Tibial nerve (tissue), 3 donors: ENCODE measurements at regions not wholly inside any gene's neighbourhood (a gene's known extent, or its start where the extent isn't known, plus 50 kb on each side); places are given as distances from the start of the nearest gene placed in this dataset.

Experiments
- POLR2A ChIP-seq, 2 donors: fragments of 450-650 bp; IDR thresholded peaks; one replicate each; pipeline ENCODE4 v1.6.1; 2017; ENCODE audit warnings: antibody characterized with exemption in 2 of 2, mild to moderate bottlenecking in 2 of 2, moderate library complexity in 2 of 2
- TF ChIP-seq, protein P1 (sequence below), 5 experiments: fragments of 200-600 bp in 3 of 5; fragments of 450-650 bp in 2 of 5; sonication (generic) in 3 of 5; IDR thresholded peaks; one replicate each; pipeline ENCODE4 v1.5.1; 2016 to 2019; ENCODE audit warnings: antibody characterized with exemption in 5 of 5, mild to moderate bottlenecking in 3 of 5, moderate library complexity in 2 of 5

DNA sequence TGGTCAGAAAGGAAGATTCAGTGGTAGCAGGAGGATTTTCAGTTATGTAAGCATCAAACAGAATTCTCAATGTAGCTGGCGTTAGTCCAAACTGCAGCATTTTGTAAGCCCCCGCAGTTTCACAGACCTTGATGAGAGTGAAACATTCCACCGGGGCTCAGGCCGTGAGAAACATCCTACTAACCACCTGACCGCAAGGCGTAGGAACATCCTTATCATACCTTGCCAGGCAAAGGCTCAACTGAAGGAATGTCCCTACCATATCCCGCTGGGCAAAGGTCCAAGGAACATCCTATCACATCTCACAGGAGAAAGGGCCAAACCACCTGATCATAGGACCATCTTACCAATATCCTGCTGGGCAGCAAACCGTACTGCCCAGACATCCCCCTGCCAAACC is 624.8 kb upstream of the TMEM132C start:
- no peak for TF ChIP-seq POLR2A (IDR thresholded peaks at IDR 0.05)
- TF ChIP-seq, protein P1, sequence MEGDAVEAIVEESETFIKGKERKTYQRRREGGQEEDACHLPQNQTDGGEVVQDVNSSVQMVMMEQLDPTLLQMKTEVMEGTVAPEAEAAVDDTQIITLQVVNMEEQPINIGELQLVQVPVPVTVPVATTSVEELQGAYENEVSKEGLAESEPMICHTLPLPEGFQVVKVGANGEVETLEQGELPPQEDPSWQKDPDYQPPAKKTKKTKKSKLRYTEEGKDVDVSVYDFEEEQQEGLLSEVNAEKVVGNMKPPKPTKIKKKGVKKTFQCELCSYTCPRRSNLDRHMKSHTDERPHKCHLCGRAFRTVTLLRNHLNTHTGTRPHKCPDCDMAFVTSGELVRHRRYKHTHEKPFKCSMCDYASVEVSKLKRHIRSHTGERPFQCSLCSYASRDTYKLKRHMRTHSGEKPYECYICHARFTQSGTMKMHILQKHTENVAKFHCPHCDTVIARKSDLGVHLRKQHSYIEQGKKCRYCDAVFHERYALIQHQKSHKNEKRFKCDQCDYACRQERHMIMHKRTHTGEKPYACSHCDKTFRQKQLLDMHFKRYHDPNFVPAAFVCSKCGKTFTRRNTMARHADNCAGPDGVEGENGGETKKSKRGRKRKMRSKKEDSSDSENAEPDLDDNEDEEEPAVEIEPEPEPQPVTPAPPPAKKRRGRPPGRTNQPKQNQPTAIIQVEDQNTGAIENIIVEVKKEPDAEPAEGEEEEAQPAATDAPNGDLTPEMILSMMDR (IDR thresholded peaks at IDR 0.05): no peak
